Stimulated activated naive CD4-positive, alpha-beta T cell treated with Interleukin-2 at 50 U/mL for 16 hours (primary cell): ENCODE measurements at regions not wholly inside any gene's neighbourhood (a gene's known extent, or its start where the extent isn't known, plus 50 kb on each side); places are given as distances from the start of the nearest gene placed in this dataset.
"Not testable (repeated sequence)": the region's sequence is repeated elsewhere in the genome, so short reads cannot be mapped to it uniquely, and the experiment has no call there.

Source experiments
- DNase-seq: peaks from one replicate; lab custom pipeline; 2025; lab: John Stamatoyannopoulos, UW

- no peak for DNase-seq
Measured at GRCh38 chr1:187038784-187039183, 210.0 kb downstream of the PLA2G4A start.

DNA sequence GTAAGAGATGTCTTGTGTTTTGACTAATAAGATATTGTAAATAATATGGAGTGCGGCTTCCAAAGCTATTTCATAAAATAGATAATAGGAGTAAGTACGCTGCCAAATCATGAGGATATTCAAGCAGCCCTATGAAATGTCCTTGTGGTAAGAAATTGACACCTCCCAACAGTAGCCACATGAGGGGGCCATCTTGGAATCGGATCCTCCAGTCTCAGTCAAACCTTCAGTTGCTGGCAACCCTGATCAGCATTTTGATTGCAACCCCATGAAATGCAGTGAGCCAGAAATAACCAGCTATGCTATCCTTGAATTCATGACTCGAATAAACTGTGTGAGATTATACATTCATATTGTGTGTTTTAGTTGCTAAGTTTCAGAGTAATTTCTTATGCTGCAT, 212.4 kb downstream of the PLA2G4A start:
- DNase-seq = no peak

DNA sequence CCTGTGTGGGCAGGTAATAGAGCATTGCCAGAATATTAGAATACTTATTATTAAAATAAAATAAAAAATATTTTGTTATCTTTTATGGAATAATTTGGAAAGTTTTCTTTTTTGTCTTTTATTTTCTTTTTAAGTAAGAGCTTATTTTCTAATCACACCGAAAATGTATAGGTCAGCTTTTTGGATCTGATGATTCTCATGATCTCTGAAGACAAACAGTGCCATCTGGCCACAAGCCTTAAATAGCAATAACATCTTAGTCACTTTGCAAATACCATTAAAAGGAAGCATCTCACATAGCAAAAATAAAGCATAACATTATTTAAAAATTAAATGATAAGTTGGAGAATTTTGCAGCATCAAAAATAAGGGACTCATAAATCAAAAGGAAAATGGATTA, 213.8 kb downstream of the PLA2G4A start:
- DNase-seq = no peak

- DNase-seq = not testable (repeated sequence)
Measured at GRCh38 chr1:187043433-187043832, 214.7 kb downstream of the PLA2G4A start.

DNA sequence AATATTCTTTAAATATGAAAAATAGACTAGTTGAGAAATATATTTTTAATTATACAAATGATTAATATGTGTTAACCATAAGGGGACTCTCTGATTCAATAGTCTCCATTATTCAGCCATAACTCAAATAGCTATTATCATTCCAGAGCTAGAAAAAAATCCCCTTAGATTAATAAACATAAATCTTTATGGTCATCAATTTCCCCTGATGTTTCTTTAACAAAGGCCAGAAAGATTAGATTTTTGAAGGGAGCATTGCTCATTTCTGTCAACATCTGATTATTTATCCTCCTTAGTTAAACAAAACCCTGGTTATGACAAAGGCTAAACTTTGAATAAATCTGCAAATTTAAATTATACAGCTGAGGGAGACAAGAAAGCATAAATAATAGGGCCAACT, 215.7 kb downstream of the PLA2G4A start:
- DNase-seq = no peak

- no peak for DNase-seq
Measured at GRCh38 chr1:187045371-187045770, 216.6 kb downstream of the PLA2G4A start.

- DNase-seq = no peak
Measured at GRCh38 chr1:187046293-187046692, 217.5 kb downstream of the PLA2G4A start.

DNA sequence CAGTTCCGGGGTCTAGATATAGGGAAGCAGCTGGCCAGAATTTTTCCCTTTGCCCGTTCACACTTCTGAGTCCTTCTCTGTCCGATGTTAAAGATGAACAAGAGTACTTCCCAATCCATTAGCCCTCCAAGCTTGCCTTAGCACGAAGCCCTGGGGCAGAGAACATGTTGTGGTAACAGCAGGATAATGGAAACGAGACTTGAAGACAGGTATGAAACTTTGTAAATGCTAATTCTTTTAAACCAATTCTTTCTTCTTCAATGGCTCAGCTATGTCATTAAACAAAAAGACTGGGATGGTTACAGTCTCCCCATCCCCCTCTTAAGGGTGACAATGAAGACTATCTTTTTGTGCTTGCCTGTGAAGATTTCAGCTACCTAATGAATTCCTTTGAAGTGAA, 218.5 kb downstream of the PLA2G4A start:
- no peak for DNase-seq

DNA sequence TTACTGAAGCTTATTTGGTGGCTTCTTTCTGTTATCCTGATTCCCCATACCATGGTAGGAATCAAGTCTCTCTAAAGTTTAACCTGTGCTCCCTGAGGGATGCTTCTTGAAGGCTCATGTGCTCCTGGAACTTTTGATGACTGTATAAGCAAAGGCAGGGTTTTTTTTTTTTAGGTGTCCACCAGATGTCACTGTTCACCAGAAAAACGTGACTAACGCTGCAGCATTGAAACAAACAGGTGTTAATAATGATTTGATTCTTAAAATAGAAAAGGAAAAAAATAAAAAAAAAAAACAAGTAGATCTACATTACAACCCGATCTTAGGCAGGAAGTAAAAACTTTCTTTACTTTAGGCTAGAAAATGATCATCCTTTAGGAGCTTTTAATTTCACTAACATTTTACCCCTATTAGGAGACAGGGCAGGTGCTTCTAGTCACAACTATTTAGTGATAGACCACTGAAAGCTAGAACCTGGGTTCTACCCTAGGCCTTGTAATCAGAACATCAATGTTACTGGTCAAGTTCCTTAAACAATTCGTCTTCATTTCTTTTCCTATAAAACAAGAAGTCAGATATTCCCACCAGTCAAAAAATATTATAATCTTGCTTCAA, 223.0 kb downstream of the PLA2G4A start:
- no peak for DNase-seq

- no peak for DNase-seq
Measured at GRCh38 chr1:187053876-187054275, 225.1 kb downstream of the PLA2G4A start.

- DNase-seq = no peak
Measured at GRCh38 chr1:187054862-187055757, 226.4 kb downstream of the PLA2G4A start.

GRCh38 chr1:187063271-187063670, 234.5 kb downstream of the PLA2G4A start:
- no peak for DNase-seq

DNA sequence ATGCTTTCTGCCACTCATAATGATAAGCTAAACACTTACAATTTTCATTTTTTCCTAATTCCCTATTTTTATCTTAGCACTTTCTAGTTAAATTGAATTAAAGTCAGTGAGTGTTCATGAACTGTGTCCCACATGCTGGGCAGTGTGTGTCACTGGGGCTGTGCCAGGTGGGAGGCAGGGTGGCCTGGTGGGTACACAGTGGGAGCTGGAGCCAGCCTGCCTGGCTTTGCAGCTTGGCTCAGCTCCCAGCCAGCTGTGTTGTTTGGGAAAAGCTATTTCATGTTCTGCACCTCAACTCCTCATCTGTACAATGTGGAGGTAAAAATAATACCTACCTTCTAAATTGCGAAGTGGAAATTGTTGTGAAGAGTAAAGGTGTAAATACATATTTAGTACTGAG, 238.4 kb downstream of the PLA2G4A start:
- no peak for DNase-seq

DNA sequence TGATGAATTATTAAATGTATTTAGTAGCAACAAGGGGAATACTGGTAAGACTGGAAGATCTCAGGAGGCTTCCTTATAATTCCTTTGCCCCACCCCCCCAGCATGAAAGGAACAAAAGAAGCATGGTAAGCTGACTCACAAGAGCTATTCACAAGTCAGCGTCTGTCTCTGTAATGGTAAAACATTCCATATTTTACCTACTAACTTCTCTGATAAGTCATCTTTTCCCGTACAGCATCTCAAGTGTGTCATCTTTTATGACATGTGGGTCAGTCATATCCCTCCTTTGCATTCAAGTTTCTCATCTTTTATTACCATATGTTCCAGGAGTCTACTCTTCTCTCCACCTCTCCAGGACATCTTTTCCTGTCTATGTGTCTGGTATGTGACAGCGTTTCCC, 241.3 kb downstream of the PLA2G4A start:
- no peak for DNase-seq

- DNase-seq = peak; percentile 2
Measured at GRCh38 chr1:187072262-187073034, 243.7 kb downstream of the PLA2G4A start.

- DNase-seq = not testable (repeated sequence)
Measured at GRCh38 chr1:187073035-187073560, 244.3 kb downstream of the PLA2G4A start.

DNA sequence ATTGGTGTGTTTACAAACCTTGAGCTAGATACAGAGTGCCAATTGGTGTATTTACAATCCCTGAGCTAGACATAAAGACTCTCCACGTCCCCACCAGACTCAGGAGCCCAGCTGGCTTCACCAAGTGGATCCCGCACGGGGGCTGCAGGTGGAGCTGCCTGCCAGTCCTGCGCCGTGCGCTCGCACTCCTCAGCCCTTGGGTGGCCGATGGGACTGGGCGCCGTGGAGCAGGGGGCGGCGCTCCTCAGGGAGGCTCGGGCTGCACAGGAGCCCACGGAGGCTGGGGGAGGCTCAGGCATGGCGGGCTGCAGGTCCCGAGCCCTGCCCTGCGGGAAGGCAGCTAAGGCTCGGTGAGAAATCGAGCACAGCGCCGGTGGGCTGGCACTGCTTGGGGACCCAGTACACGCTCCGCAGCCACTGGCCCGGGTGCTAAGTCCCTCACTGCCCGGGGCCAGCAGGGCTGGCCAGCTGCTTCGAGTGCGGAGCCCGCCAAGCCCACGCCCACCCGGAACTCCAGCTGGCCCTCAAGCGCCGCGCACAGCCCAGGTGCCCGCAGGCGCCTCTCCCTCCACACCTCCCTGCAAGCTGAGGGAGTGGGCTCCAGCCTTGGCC, 245.0 kb downstream of the PLA2G4A start:
- DNase-seq = not testable (repeated sequence)

DNA sequence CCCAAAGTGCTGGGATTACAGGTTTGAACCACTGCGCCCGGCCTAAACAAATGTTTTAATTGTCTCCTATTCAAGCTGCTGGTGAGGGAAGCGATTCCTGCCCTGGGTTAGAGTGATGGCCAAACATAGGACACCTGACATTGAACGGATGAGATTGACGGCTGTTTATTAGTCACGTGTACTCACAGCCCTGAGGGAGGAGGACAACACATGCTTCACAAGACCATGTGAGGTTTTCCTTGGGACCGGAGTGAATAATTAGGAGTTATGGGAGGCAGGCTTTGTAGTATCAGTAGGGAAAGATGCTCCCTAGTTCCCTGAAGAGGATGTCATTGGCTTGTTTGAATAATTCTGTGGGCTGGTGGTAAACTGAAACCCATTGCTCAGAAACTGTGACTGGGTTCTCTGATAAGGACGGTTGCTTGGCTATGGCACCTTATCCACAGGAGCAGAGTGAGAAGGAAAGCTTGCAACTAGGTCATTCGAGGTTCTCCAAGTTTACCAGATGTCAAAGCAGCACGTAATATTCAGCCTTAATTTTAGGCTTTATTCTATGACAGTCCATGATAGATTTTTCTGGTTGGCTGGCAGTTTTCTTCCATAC, 245.8 kb downstream of the PLA2G4A start:
- no peak for DNase-seq

DNA sequence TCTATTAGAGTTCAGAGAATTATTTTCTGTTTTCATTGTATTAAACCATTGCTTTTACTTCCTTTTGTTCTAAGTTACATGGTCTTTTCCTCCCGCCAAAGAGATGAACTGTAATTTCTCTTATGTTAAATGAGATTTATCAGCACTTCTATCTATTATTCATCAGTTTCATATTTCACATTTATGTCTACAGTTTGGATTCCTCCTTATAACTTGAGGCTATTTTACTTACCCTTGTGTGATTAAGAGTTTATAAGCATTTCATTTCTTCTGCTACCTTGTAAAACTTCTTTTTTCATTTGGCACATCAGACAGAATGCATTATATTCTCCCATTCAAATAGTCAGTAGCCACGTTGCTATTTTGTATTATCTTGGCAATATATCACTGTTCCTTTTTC, 248.2 kb downstream of the PLA2G4A start:
- no peak for DNase-seq

- DNase-seq = no peak
Measured at GRCh38 chr1:187078321-187078720, 249.6 kb downstream of the PLA2G4A start.

DNA sequence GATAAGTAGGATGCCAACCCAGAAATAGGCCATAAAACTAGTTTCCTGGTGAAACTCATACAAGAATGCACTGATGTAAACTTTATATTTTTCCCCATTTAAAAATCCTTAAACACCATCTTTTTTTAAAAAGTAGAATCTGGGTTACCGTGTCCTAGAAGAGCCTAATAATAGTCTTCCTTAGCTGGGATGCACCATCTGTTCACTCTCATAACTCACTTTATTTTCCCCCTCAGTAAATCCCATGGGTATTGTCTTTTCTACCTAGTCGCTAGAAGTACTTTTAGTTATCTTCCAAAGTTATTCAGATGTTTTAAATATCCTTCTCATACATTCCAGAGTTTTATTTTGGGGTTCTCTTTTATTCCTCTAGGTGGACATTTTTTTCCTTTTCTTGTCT, 250.2 kb downstream of the PLA2G4A start:
- no peak for DNase-seq

GRCh38 chr1:187079330-187079729, 250.6 kb downstream of the PLA2G4A start:
- DNase-seq = no peak
